Panc1 (cell line): ENCODE measurements at regions not wholly inside any gene's neighbourhood (a gene's known extent, or its start where the extent isn't known, plus 50 kb on each side); places are given as distances from the start of the nearest gene placed in this dataset.

Source experiments
- ATAC-seq: fragments of 200-7000 bp; cut with Tn5 transposase; 2 replicates; pipeline ENCODE4 v1.9.1; 2020; ENCODE audit warnings: mild to moderate bottlenecking, moderate library complexity
- BruUV-seq: library from RNA; stranded (reverse); fragments of 400-500 nt; replicated peaks from 2 replicates; lab custom pipeline; 2021; lab: Mats Ljungman, UMichigan
- CTCF ChIA-PET: fragments of 300-600 bp; sonication (Branson Sonifier 250); formaldehyde crosslinking; loops from one replicate; lab custom pipeline; 2022; ENCODE audit warnings: antibody characterized with exemption; lab: Charles Lee
- POLR2A ChIA-PET: fragments of 300-600 bp; sonication (Branson Sonifier 250); formaldehyde crosslinking; loops from one replicate; lab custom pipeline; 2022; ENCODE audit warnings: antibody characterized with exemption; lab: Charles Lee
- DNase-seq: peaks from one replicate; pipeline ENCODE4 v3.0.0-alpha.2; 2010; ENCODE audit warnings: low read depth, low spot score
- H3K27ac ChIP-seq: 2 replicates; pipeline ENCODE4 v1.5.1; 2011; ENCODE audit warnings: mild to moderate bottlenecking, low read length, inconsistent platforms
- H3K27me3 ChIP-seq: fragments of 200-500 bp; sonication (Bioruptor generic); 2 replicates; pipeline ENCODE4 v1.6.0; 2014; ENCODE audit warnings: low read length, inconsistent platforms; ENCODE audit not compliant: control insufficient read depth, insufficient read depth
- H3K36me3 ChIP-seq: fragments of 200-500 bp; sonication (Bioruptor generic); 2 replicates; pipeline ENCODE4 v1.5.1; 2014; ENCODE audit warnings: inconsistent platforms, mild to moderate bottlenecking, low read length, moderate library complexity; ENCODE audit not compliant: control insufficient read depth, insufficient read depth
- H3K4me1 ChIP-seq: 2 replicates; pipeline ENCODE4 v1.5.1; 2011; ENCODE audit warnings: inconsistent platforms, mild to moderate bottlenecking, low read length, moderate library complexity; ENCODE audit not compliant: control insufficient read depth, insufficient read depth
- H3K4me3 ChIP-seq, 2 experiments: 2 replicates each; pipeline ENCODE4 v1.5.1; 2011 to 2012; ENCODE audit warnings: low read depth in 2 of 2, low read length in 2 of 2, mild to moderate bottlenecking in 2 of 2, inconsistent platforms in 1 of 2, moderate library complexity in 1 of 2
- H3K9me3 ChIP-seq: fragments of 200-500 bp; sonication (Bioruptor generic); 2 replicates; pipeline ENCODE4 v1.5.1; 2014; ENCODE audit warnings: low read depth, mild to moderate bottlenecking, inconsistent platforms, low read length, moderate library complexity; ENCODE audit not compliant: control insufficient read depth, insufficient read depth
- CTCF ChIP-seq: fragments of 450-650 bp; IDR thresholded peaks from 2 replicates; pipeline ENCODE4 v1.5.1; 2017; ENCODE audit warnings: mild to moderate bottlenecking
- POLR2AphosphoS5 ChIP-seq: IDR thresholded peaks from 2 replicates; pipeline ENCODE4 v1.6.1; 2012; ENCODE audit warnings: mild to moderate bottlenecking, low read depth, low read length, moderate library complexity
- REST ChIP-seq, 2 experiments: IDR thresholded peaks; 2 replicates each; pipeline ENCODE4 v1.6.1; 2011 to 2012; ENCODE audit warnings: low read depth in 2 of 2, control low read depth in 1 of 2, low read length in 1 of 2, mild to moderate bottlenecking in 1 of 2, moderate library complexity in 1 of 2; ENCODE audit not compliant: insufficient read depth in 1 of 2
- SIN3A ChIP-seq: IDR thresholded peaks from 2 replicates; pipeline ENCODE4 v1.6.1; 2012; ENCODE audit warnings: low read depth, mild to moderate bottlenecking, low read length, moderate library complexity, borderline replicate concordance; ENCODE audit not compliant: insufficient read depth
- TCF7L2 ChIP-seq: IDR thresholded peaks from 2 replicates; pipeline ENCODE4 v1.6.1; 2011; ENCODE audit warnings: mild to moderate bottlenecking, low read depth, low read length, inconsistent platforms
- in situ Hi-C: cut with HindIII; loops from 2 replicates; pipeline ENCODE4 v1.10.0; 2016; ENCODE audit warnings: low sequenced_read_pairs, low pct_unique_long_range_greater_than_20kb
- intact Hi-C: fragments of 100-400 bp; cut with micrococcal nuclease; formaldehyde crosslinking; loops from one replicate; pipeline ENCODE4 v1.10.0; 2022; ENCODE audit not compliant: unreplicated experiment

GRCh38 chr13:85665286-85665685, 133.9 kb downstream of the SLITRK6 start:
- no peaks in the 10 kb centered on the region for H3K4me1 ChIP-seq
- no peak overlapping the region for H3K27ac ChIP-seq
- no peaks in the 10 kb centered on the region; the same call in 1 of the 2 replicates for H3K36me3 ChIP-seq
- in situ Hi-C loops: no loop called here
- no peak overlapping the region for H3K4me3 ChIP-seq
- DNase-seq: no peak
- no TSS peak for BruUV-seq
- no peaks in the 10 kb centered on the region for H3K9me3 ChIP-seq
- no peak for ATAC-seq
- TF ChIP-seq TCF7L2 (no peak), POLR2AphosphoS5 (no peak), CTCF (no peak), REST (IDR thresholded peaks at IDR 0.05; ENCODE audit: insufficient read depth in 1 of 2, low read depth in 2 of 2, low read length in 1 of 2) (no peak), SIN3A (no peak)
- no peaks in the 10 kb centered on the region for H3K27me3 ChIP-seq
- CTCF ChIA-PET: no interaction called here
- POLR2A ChIA-PET: no interaction called here
- intact Hi-C loops: no loop called here

GRCh38 chr13:85663856-85664255, 135.4 kb downstream of the SLITRK6 start:
- DNase-seq: no peak
- no peak overlapping the region for H3K27ac ChIP-seq
- no peaks in the 10 kb centered on the region for H3K9me3 ChIP-seq
- in situ Hi-C loops: no loop called here
- CTCF ChIA-PET: no interaction called here
- intact Hi-C loops: no loop called here
- ATAC-seq: no peak
- H3K4me3 ChIP-seq: no peak overlapping the region
- no peaks in the 10 kb centered on the region for H3K4me1 ChIP-seq
- no peaks in the 10 kb centered on the region for H3K27me3 ChIP-seq
- BruUV-seq: no TSS peak
- POLR2A ChIA-PET: no interaction called here
- no peaks in the 10 kb centered on the region; the same call in 1 of the 2 replicates for H3K36me3 ChIP-seq
- no peak for TF ChIP-seq REST (IDR thresholded peaks at IDR 0.05; ENCODE audit: insufficient read depth in 1 of 2, low read depth in 2 of 2, low read length in 1 of 2)
- no peak for TF ChIP-seq TCF7L2
- no peak for TF ChIP-seq SIN3A
- TF ChIP-seq CTCF: no peak
- no peak for TF ChIP-seq POLR2AphosphoS5
